Uterus (tissue), 3 donors: ENCODE measurements at regions not wholly inside any gene's neighbourhood (a gene's known extent, or its start where the extent isn't known, plus 50 kb on each side); places are given as distances from the start of the nearest gene placed in this dataset.
"Not testable (repeated sequence)": the region's sequence is repeated elsewhere in the genome, so short reads cannot be mapped to it uniquely, and the experiment has no call there.

Source experiments
- DNase-seq, 2 donors: peaks; one replicate each; pipeline ENCODE4 v3.0.0-alpha.2; 2019 to 2020
- H3K27ac ChIP-seq, 2 donors: fragments of 200-600 bp; sonication (generic); 1 replicate in 1 of 2; 2 replicates in 1 of 2; pipeline ENCODE4 v1.5.1; 2016 to 2018
- H3K27me3 ChIP-seq, 2 donors: fragments of 200-600 bp; sonication (generic); one replicate each; pipeline ENCODE4 v1.5.1; 2018 to 2019; ENCODE audit warnings: control low read depth in 1 of 2
- H3K36me3 ChIP-seq, 2 donors: fragments of 200-600 bp; sonication (generic); one replicate each; pipeline ENCODE4 v1.5.1; 2019; ENCODE audit warnings: control low read depth in 1 of 2
- H3K4me1 ChIP-seq, 2 donors: fragments of 200-600 bp; sonication (generic); one replicate each; pipeline ENCODE4 v1.5.1; 2018 to 2019; ENCODE audit warnings: control low read depth in 1 of 2
- H3K4me3 ChIP-seq, 2 donors: fragments of 200-600 bp; sonication (generic); 1 replicate in 1 of 2; 2 replicates in 1 of 2; pipeline ENCODE4 v1.5.1; 2018 to 2019; ENCODE audit warnings: mild to moderate bottlenecking in 1 of 2
- H3K9me3 ChIP-seq, 2 donors: fragments of 200-600 bp; sonication (generic); one replicate each; pipeline ENCODE4 v1.5.1; 2019; ENCODE audit warnings: control low read depth in 1 of 2
- POLR2A ChIP-seq, 2 donors: fragments of 450-650 bp; IDR thresholded peaks; one replicate each; pipeline ENCODE4 v1.6.1; 2016; ENCODE audit warnings: antibody characterized with exemption in 2 of 2, mild to moderate bottlenecking in 1 of 2, moderate library complexity in 1 of 2
- intact Hi-C: fragments of 100-400 bp; cut with DNase I; formaldehyde crosslinking; loops from one replicate; pipeline ENCODE4 v1.15.1; 2023; ENCODE audit warnings: low total_unique reads
- TF ChIP-seq, protein P1 (sequence below), 4 experiments: fragments of 200-600 bp in 2 of 4; fragments of 450-650 bp in 2 of 4; sonication (generic) in 2 of 4; IDR thresholded peaks; one replicate each; pipeline ENCODE4 v1.5.1; 2016 to 2019; ENCODE audit warnings: antibody characterized with exemption in 4 of 4, mild to moderate bottlenecking in 2 of 4, moderate library complexity in 1 of 4
- donor health status: DM: yes; HTN: yes; CAD: no.

GRCh38 chr9:85843949-85844348 lies 97.0 kb upstream of the NAA35 start:
- H3K4me3 ChIP-seq, H3K4me1 ChIP-seq, H3K9me3 ChIP-seq, intact Hi-C loops, DNase-seq, H3K27me3 ChIP-seq, H3K36me3 ChIP-seq, H3K27ac ChIP-seq: not testable (repeated sequence)

- H3K27me3 ChIP-seq, H3K9me3 ChIP-seq, DNase-seq, H3K4me3 ChIP-seq, intact Hi-C loops, H3K27ac ChIP-seq, H3K36me3 ChIP-seq, H3K4me1 ChIP-seq: not testable (repeated sequence)
Measured at GRCh38 chr9:85847782-85848181, 93.2 kb upstream of the NAA35 start.

DNA sequence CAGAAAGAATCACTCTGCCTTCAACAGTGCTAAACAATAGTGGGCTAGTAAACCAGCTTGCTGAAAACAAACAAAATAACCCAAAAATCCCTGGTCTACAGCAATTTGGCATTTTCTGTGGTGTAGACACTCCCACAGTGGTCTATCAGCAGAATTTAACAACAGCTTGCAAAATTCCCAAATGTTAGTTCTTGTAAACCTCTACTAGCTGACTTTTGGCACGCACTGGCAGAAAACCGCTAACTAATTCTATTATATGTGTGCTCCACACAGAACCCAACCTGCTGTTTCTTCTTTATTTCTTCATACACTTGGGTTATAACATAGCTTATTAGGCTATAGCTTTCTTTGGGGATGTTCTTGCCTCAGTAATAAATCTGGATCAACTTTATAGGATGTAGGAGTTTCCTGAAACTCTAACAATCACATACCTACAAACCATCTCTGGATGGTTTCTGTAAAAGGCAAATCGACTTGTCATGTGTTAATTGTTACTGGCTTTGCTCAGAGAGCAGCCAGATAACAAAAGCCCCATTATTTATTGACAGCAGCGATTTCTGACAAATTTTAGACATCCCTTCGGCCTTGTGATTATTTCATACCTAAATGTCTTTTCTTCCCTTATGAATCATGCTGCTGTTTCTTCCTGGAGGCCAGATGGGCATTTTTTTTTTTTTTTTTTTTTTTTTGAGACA lies 82.7 kb upstream of the NAA35 start:
- Histone ChIP-seq H3K36me3 (no peaks in the 10 kb centered on the region), H3K4me1 (no peaks in the 10 kb centered on the region), H3K9me3 (no peaks in the 10 kb centered on the region), H3K4me3 (no peak overlapping the region), H3K27ac (no peak overlapping the region), H3K27me3 (no peaks in the 10 kb centered on the region)
- intact Hi-C loops, result no loop called here
- TF ChIP-seq, protein P1, sequence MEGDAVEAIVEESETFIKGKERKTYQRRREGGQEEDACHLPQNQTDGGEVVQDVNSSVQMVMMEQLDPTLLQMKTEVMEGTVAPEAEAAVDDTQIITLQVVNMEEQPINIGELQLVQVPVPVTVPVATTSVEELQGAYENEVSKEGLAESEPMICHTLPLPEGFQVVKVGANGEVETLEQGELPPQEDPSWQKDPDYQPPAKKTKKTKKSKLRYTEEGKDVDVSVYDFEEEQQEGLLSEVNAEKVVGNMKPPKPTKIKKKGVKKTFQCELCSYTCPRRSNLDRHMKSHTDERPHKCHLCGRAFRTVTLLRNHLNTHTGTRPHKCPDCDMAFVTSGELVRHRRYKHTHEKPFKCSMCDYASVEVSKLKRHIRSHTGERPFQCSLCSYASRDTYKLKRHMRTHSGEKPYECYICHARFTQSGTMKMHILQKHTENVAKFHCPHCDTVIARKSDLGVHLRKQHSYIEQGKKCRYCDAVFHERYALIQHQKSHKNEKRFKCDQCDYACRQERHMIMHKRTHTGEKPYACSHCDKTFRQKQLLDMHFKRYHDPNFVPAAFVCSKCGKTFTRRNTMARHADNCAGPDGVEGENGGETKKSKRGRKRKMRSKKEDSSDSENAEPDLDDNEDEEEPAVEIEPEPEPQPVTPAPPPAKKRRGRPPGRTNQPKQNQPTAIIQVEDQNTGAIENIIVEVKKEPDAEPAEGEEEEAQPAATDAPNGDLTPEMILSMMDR (IDR thresholded peaks at IDR 0.05), result no peak
- TF ChIP-seq POLR2A (IDR thresholded peaks at IDR 0.05), result no peak
- DNase-seq, result no peak

- intact Hi-C loops, result no loop called here
- no peaks in the 10 kb centered on the region for H3K27me3 ChIP-seq
Measured at GRCh38 chr9:85859765-85860164, 81.2 kb upstream of the NAA35 start.

GRCh38 chr9:85861882-85862281 lies 79.1 kb upstream of the NAA35 start:
- intact Hi-C loops, H3K36me3 ChIP-seq, H3K4me3 ChIP-seq, DNase-seq, H3K9me3 ChIP-seq, H3K4me1 ChIP-seq, H3K27ac ChIP-seq, H3K27me3 ChIP-seq: not testable (repeated sequence)

More at GRCh38 chr9:85859765-85860164, 81.2 kb upstream of the NAA35 start:
- H3K4me1 ChIP-seq, result no peaks in the 10 kb centered on the region
- no peaks in the 10 kb centered on the region for H3K36me3 ChIP-seq
- TF ChIP-seq, protein P1 (IDR thresholded peaks at IDR 0.05), result no peak
- no peak for TF ChIP-seq POLR2A (IDR thresholded peaks at IDR 0.05)
- no peak for DNase-seq
- no peak overlapping the region for H3K4me3 ChIP-seq
- no peak overlapping the region for H3K27ac ChIP-seq
- no peaks in the 10 kb centered on the region for H3K9me3 ChIP-seq

- Histone ChIP-seq H3K36me3 (no peaks in the 10 kb centered on the region), H3K4me1 (no peaks in the 10 kb centered on the region), H3K27ac (no peak overlapping the region), H3K4me3 (no peak overlapping the region), H3K9me3 (no peaks in the 10 kb centered on the region), H3K27me3 (no peaks in the 10 kb centered on the region)
- intact Hi-C loops, result no loop called here
- TF ChIP-seq, protein P1 (IDR thresholded peaks at IDR 0.05), result no peak
- no peak for TF ChIP-seq POLR2A (IDR thresholded peaks at IDR 0.05)
- no peak for DNase-seq
Measured at GRCh38 chr9:85863875-85864274, 77.1 kb upstream of the NAA35 start.

GRCh38 chr9:85871008-85871407 lies 69.9 kb upstream of the NAA35 start:
- Histone ChIP-seq H3K9me3 (no peaks in the 10 kb centered on the region), H3K36me3 (no peaks in the 10 kb centered on the region), H3K27ac (no peak overlapping the region), H3K27me3 (no peaks in the 10 kb centered on the region), H3K4me3 (no peak overlapping the region), H3K4me1 (no peaks in the 10 kb centered on the region)
- DNase-seq, result no peak
- no peak for TF ChIP-seq POLR2A (IDR thresholded peaks at IDR 0.05)
- TF ChIP-seq, protein P1 (IDR thresholded peaks at IDR 0.05), result no peak
- intact Hi-C loops, result no loop called here

DNA sequence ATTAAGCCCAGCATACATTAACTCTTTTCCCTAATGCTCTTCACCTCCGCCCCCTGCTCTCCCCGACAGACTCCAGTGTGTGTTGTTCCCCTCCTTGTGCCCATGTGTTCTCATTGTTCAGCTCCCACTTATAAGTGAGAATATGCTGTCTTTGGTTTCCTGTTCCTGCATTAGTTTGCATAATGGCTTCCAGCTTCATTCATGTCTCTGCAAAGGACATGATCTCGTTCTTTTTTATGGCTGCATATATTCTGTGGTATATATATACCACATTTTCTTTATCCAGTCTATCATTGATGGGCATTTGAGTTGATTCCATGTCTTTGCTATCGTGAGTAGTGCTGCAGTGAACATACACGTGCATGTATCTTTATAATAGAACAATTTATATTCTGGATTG lies 69.3 kb upstream of the NAA35 start:
- DNase-seq, H3K27ac ChIP-seq: not testable (repeated sequence)

More for the DNA sequence above, 69.3 kb upstream of the NAA35 start:
- H3K27me3 ChIP-seq, H3K4me1 ChIP-seq, H3K4me3 ChIP-seq, intact Hi-C loops, H3K36me3 ChIP-seq, H3K9me3 ChIP-seq: not testable (repeated sequence)
